ENCODE measurements at regions not wholly inside any gene's neighbourhood (a gene's known extent, or its start where the extent isn't known, plus 50 kb on each side); places are given as distances from the start of the nearest gene placed in this dataset.

- no peak overlapping the region for H3K4me3 ChIP-seq (replicated peaks; ENCODE audit: insufficient read depth, low read length)
- H3K27ac ChIP-seq (replicated peaks) = no peak overlapping the region
- TF ChIP-seq SPI1 (IDR thresholded peaks at IDR 0.05; ENCODE audit: borderline replicate concordance, low read depth) (no peak), REST (IDR thresholded peaks at IDR 0.05; ENCODE audit: insufficient replicate concordance, low read depth) (no peak), CTCF (IDR thresholded peaks at IDR 0.05; ENCODE audit: insufficient read depth, low read length) (no peak)
- no peak for DNase-seq (ENCODE audit: low read depth in 1 of 2, low spot score in 1 of 2)
- peaks cover 18% of the 10 kb centered on the region for H3K27me3 ChIP-seq (ENCODE audit: insufficient read depth, poor library complexity, severe bottlenecking)
Observed at GRCh38 chr20:21575981-21576740, 62.3 kb upstream of the NKX2-2 start.

- Histone ChIP-seq H3K27me3 (ENCODE audit: insufficient read depth, poor library complexity, severe bottlenecking) (peaks cover 18% of the 10 kb centered on the region), H3K4me3 (replicated peaks; ENCODE audit: insufficient read depth, low read length) (no peak overlapping the region), H3K27ac (replicated peaks) (no peak overlapping the region)
- DNase-seq (ENCODE audit: low read depth in 1 of 2, low spot score in 1 of 2) = no peak
- TF ChIP-seq CTCF (IDR thresholded peaks at IDR 0.05; ENCODE audit: insufficient read depth, low read length) = no peak
- TF ChIP-seq REST (IDR thresholded peaks at IDR 0.05; ENCODE audit: insufficient replicate concordance, low read depth) = no peak
- TF ChIP-seq SPI1 (IDR thresholded peaks at IDR 0.05; ENCODE audit: borderline replicate concordance, low read depth) = no peak
- no peak for TF ChIP-seq GABPA (IDR thresholded peaks at IDR 0.05; ENCODE audit: low read depth)
Observed at GRCh38 chr20:21575167-21575566, 61.3 kb upstream of the NKX2-2 start.

GRCh38 chr20:21574443-21574842, 60.6 kb upstream of the NKX2-2 start:
- TF ChIP-seq CTCF (IDR thresholded peaks at IDR 0.05; ENCODE audit: insufficient read depth, low read length) (no peak), GABPA (IDR thresholded peaks at IDR 0.05; ENCODE audit: low read depth) (no peak), SPI1 (IDR thresholded peaks at IDR 0.05; ENCODE audit: borderline replicate concordance, low read depth) (no peak), REST (IDR thresholded peaks at IDR 0.05; ENCODE audit: insufficient replicate concordance, low read depth) (no peak), POLR2AphosphoS5 (IDR thresholded peaks at IDR 0.05; ENCODE audit: low read depth) (no peak)
- Histone ChIP-seq H3K27ac (replicated peaks) (no peak overlapping the region), H3K4me3 (replicated peaks; ENCODE audit: insufficient read depth, low read length) (no peak overlapping the region), H3K27me3 (ENCODE audit: insufficient read depth, poor library complexity, severe bottlenecking) (peaks cover 18% of the 10 kb centered on the region)
- no peak for DNase-seq (ENCODE audit: low read depth in 1 of 2, low spot score in 1 of 2)
